SK-N-SH (cell line): ENCODE measurements at regions not wholly inside any gene's neighbourhood (a gene's known extent, or its start where the extent isn't known, plus 50 kb on each side); places are given as distances from the start of the nearest gene placed in this dataset.

Experiments
- CHD2 ChIP-seq: fragments of 150-350 bp; IDR thresholded peaks from 2 replicates; pipeline ENCODE4 v1.6.1; 2018; ENCODE audit warnings: low read length; ENCODE audit not compliant: partially characterized antibody
- CTCF ChIP-seq: fragments of 200-600 bp; sonication (generic); IDR thresholded peaks from 2 replicates; pipeline ENCODE4 v1.6.1; 2017; ENCODE audit warnings: antibody characterized with exemption, mild to moderate bottlenecking, moderate library complexity
- ELF1 ChIP-seq: IDR thresholded peaks from 2 replicates; pipeline ENCODE4 v1.4.0; 2012
- EP300 ChIP-seq, 2 experiments: IDR thresholded peaks; 2 replicates each; pipeline versions ENCODE4 v1.4.0 to v1.6.1; 2012; ENCODE audit warnings: borderline replicate concordance in 1 of 2, low read depth in 1 of 2, low read length in 1 of 2
- MXI1 ChIP-seq: IDR thresholded peaks from 2 replicates; pipeline ENCODE4 v1.6.1; 2012; ENCODE audit warnings: mild to moderate bottlenecking, low read depth, low read length, improper control_type of control experiment
- POLR2AphosphoS5 ChIP-seq: IDR thresholded peaks from 2 replicates; pipeline ENCODE4 v1.6.1; 2012; ENCODE audit warnings: low read depth, low read length
- REST ChIP-seq: IDR thresholded peaks from 2 replicates; pipeline ENCODE4 v1.6.1; 2012; ENCODE audit warnings: mild to moderate bottlenecking, low read depth, low read length, moderate library complexity
- RXRA ChIP-seq: IDR thresholded peaks from 2 replicates; pipeline ENCODE4 v1.4.0; 2012; ENCODE audit warnings: low read depth, mild to moderate bottlenecking, borderline replicate concordance
- TAF1 ChIP-seq: IDR thresholded peaks from 2 replicates; pipeline ENCODE4 v1.6.1; 2012; ENCODE audit warnings: low read depth, mild to moderate bottlenecking, low read length, moderate library complexity, borderline replicate concordance
- TCF12 ChIP-seq: IDR thresholded peaks from 2 replicates; pipeline ENCODE4 v1.4.0; 2012
- USF2 ChIP-seq: fragments of 150-350 bp; IDR thresholded peaks from 2 replicates; pipeline ENCODE4 v1.6.1; 2017; ENCODE audit warnings: antibody characterized with exemption, low read length, low read depth, borderline replicate concordance
- YY1 ChIP-seq: IDR thresholded peaks from 2 replicates; pipeline ENCODE4 v1.4.0; 2012; ENCODE audit warnings: low read depth, mild to moderate bottlenecking

DNA sequence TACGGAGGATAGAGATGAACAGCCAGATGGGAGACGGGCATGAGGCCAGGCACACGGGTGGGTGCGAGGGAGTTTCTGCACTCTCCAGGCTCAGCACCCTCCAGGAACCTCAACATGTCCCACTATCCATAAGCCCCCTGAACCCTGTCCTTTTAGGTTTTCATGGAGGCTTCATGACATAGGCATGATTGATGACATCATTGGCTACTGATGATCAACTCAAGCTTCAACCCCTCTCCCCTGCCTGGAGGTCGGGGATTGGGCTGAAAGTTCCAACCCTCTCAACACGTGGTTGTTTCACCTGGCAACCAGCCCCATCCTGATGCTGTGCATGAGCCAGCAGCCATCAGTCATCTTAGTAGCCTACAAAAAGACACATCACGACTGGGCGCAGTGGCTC lies 360.7 kb upstream of the AUTS2 start:
- TF ChIP-seq CTCF: no peak
- TF ChIP-seq TCF12: no peak
- no peak for TF ChIP-seq RXRA
- no peak for TF ChIP-seq EP300 (IDR thresholded peaks at IDR 0.05; ENCODE audit: borderline replicate concordance in 1 of 2, low read depth in 1 of 2, low read length in 1 of 2)
- TF ChIP-seq ELF1: no peak
- TF ChIP-seq REST: no peak
- TF ChIP-seq YY1: no peak
- TF ChIP-seq POLR2AphosphoS5: no peak
- no peak for TF ChIP-seq TAF1
- TF ChIP-seq USF2: no peak
- no peak for TF ChIP-seq MXI1
- no peak for TF ChIP-seq CHD2
